HG03064 (cell line): ENCODE measurements at regions not wholly inside any gene's neighbourhood (a gene's known extent, or its start where the extent isn't known, plus 50 kb on each side); places are given as distances from the start of the nearest gene placed in this dataset.

Source experiments
- ATAC-seq: cut with Tn5 transposase; IDR thresholded peaks from one replicate; pipeline ENCODE4 v1.9.1; 2021; ENCODE audit warnings: low read depth; ENCODE audit not compliant: unreplicated experiment

GRCh38 chr11:127679816-127680545, 679.4 kb upstream of the KIRREL3 start:
- no peak for ATAC-seq

DNA sequence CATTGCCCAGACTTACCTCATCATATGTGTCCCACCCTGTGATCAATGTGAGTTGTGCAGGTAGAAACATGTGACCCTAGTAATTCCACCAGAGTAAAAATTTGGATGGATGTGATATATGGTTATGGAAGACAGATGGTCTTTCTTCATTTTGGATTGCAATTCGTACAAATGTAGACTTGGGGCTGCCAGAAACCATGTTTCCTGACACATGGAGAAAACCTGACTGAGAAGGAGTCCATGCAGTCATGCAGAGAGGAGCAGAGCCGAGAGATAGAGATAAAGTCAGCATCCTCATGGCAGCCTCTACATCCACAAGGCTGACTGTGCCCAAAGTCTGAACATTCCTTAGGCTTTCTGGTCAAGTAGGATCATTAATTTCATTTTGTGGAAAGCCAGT, 678.1 kb upstream of the KIRREL3 start:
- no peak for ATAC-seq

DNA sequence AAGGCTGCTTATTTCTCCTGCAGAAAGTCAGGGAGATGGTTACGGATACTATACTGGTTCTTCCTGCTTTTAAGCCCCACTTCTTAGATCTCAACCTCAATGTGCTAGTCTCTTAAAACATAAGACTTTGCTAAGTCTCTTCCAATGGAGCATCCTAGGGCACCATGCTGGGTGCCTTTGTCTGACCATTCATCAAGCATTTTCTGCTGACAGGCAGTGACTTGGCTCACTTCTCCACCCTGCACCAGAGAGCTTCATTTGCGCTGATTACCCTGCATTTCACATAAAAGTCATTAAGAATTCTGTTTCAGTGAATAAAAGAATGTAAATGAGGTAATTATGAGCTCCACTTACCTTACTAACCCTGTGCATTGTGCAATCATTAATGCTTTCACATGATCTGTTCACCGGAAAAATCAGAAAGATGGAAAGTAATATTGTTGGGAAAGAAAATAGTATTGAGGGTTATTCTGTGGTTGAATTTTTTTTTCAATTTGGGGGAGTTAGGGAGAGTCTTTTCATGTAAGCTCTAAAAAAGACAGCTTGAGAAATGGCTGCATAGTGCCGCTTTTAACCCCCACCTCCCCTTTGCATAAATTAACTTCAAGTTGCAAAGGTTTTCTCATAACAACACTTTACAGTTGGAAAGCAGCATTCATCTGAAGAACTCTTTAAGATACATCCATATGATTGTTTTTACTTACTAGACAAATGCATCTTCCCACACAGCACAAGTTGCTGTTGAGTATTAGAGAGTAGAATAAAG, 677.3 kb upstream of the KIRREL3 start:
- no peak for ATAC-seq

DNA sequence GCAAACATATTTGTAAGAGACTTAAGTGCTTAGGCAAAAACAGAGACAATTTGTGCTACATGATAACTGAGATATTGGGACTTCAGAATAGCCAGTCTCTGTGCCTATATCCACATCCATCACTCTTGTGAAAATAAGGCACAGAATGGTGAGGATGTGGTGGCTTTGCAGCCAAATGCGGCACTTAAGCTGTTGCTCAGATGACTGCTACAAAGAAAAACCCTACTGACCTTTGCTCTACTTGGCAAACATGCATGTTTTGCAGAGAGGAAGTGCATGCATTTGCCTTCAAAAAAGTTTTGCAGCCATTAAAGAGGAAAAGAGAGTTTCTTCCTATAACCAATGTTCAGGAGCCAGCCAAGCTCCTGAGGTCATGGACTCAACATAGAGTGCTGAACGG, 675.0 kb upstream of the KIRREL3 start:
- no peak for ATAC-seq

GRCh38 chr11:127674754-127675153, 674.2 kb upstream of the KIRREL3 start:
- ATAC-seq = no peak

- no peak for ATAC-seq
These were observed 670.0 kb upstream of the KIRREL3 start for GRCh38 chr11:127670374-127671119.

- no peak for ATAC-seq
These were observed 655.7 kb upstream of the KIRREL3 start for GRCh38 chr11:127656116-127656836.

DNA sequence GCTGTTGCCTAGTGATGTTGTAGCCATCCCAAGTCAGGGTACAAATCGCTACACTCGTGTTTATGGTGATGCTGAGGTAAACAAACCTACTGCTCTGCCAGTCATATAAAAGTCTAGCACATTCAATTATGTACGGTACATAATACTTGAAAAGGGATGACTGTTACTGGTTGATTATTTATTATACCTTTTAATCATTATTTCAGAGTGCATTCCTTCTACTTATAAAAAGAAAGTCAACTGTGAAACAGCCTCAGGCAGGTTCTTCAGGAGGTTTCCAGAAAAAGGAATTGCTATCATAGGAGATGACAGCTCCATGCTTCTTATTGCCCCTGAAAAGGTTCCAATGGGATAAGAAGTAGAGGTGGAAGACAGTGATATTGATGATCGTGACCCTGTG, 652.5 kb upstream of the KIRREL3 start:
- no peak for ATAC-seq

GRCh38 chr11:127651888-127652221, 651.3 kb upstream of the KIRREL3 start:
- no peak for ATAC-seq

DNA sequence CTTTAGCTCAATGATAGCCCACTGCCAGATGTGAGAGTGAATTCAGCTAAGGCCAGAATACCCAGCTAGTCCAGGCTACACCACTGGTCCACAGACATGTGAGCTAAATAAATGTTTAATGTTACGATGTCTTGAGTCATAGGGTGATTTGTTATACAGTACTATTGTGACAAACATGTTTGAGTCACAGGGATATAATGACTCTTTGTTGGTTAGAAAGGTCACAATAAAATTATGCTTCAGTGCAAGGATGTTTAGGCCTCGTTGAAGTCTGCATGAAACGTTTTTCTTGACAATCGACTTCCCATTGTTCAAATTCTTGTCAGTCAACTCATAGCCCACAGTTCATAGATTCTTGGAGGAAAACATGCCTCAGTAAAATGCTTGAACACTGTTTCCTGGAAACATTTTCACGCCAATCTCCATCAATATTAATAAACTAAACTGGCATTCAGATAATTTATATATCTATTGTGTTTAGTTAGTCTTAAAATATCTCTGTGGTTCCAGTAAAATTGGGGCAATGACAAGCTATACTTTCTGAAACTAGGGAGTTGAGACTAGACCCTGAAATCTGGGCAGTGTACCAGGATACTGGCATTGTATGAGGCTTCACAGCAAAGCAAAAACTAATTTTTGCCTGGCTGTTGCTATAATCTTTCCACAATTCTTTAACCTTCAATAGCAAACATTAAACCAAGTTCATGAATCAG, 650.8 kb upstream of the KIRREL3 start:
- no peak for ATAC-seq

- ATAC-seq = no peak
These were observed 649.4 kb upstream of the KIRREL3 start for GRCh38 chr11:127649958-127650357.

- no peak for ATAC-seq
These were observed 648.5 kb upstream of the KIRREL3 start for GRCh38 chr11:127649071-127649470.

DNA sequence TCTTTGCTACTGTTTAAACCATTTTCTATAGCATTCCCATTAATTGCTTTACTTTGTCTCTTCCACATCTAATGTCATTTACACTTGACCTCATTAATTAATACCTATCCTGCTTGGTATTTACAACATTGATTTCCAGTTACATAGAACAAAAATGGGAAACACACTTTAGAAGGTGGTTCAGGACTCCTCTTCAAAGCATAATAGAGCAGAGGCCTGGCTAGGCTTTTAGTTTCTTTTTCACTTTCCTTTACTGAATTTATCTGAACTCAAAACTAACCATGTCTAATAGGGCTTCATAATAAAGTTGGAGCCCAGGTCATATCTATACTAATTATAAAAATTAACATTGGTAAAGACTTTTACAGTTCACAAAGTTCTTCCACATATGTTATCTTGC, 648.0 kb upstream of the KIRREL3 start:
- no peak for ATAC-seq

DNA sequence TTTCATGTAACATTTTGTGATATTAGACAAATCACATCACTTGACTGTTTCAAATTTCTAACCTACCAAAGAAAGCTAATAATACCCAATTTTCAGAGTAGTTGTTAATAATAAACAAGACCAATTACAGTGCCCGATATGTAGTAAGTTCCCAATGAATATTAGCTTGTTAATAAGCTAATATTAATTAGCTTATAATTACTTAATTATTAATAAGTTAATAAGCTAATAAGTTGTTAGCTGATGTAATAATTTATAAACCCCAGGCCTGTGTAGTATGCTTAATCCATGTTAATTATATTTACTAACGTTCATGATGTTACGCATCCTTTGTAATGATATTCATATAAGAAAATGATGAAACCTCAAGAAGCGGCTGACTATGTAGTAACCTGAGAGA, 643.8 kb upstream of the KIRREL3 start:
- ATAC-seq = no peak

GRCh38 chr11:127643268-127644058, 642.9 kb upstream of the KIRREL3 start:
- no peak for ATAC-seq

- no peak for ATAC-seq
These were observed 640.2 kb upstream of the KIRREL3 start for GRCh38 chr11:127640561-127641451.

DNA sequence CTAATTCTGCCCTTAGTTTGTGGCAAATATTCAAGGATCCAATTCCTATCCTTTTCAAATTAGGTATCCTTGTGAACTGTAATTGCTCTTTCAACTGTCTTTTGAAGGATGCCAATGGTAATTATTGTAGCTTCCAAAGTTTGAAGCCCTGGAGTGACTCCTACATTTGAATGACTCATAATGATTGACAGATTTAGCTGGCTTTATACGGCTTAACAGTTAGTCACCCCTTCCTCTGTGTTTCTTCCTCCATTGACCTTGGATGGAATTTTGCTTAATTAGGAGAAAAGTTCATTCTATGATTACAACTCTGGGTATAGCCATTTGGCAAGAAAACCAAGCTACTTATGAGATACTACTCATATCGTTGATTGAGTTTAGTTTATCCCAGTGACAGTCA, 639.3 kb upstream of the KIRREL3 start:
- ATAC-seq = no peak

DNA sequence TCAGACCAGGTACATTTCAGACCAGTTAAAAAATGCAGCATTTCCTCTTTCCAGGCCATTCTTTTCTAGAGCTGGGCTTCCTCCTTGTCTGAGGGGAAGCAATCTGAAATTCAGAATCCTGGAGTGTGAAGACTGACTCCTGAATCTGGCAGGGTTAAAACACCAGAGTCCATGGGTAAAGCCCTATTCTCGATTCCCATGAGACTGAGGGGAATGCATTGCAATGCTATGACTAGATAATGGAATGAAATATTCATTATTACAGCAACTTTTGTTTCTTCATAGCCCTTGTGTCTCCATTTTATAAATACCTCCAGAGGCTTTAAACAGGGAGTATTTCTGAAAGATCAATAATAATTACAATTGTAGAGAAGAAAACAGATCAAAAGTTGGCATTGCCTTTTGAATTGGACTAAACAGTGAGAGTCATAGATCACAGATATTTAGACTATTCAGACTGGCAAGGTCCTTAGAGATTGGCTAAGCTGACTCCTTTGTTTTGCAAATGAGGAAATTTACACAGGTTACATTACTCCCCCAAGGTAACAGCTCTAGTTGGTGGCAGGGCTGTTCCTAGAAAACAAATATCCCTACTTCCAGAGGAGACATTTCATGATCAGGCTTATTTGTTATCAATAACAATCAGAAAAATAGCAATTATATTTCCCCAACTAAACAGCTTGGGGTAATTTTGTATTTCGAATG, 632.6 kb upstream of the KIRREL3 start:
- ATAC-seq = no peak
